SK-N-SH treated with all-trans-retinoic acid at 6 μM for 48 hours (cell line): ENCODE measurements at regions not wholly inside any gene's neighbourhood (a gene's known extent, or its start where the extent isn't known, plus 50 kb on each side); places are given as distances from the start of the nearest gene placed in this dataset.

Experiments used
- ATAC-seq: fragments of 200-7000 bp; cut with Tn5 transposase; 3 replicates; pipeline ENCODE4 v1.9.1; 2020; ENCODE audit warnings: mild to moderate bottlenecking, moderate library complexity
- ARNTL ChIP-seq: fragments of 450-650 bp; formaldehyde crosslinking; IDR thresholded peaks from 2 replicates; pipeline ENCODE4 v1.5.0; 2020; ENCODE audit warnings: low read depth, mild to moderate bottlenecking, moderate library complexity, borderline replicate concordance
- CSDC2 ChIP-seq: fragments of 250-450 bp; sonication (Bioruptor Pico); IDR thresholded peaks from 2 replicates; pipeline ENCODE4 v1.5.0; 2020; ENCODE audit warnings: mild to moderate bottlenecking, moderate library complexity
- GLIS3 ChIP-seq: fragments of 250-450 bp; sonication (Bioruptor Pico); IDR thresholded peaks from 2 replicates; pipeline ENCODE4 v1.5.0; 2020; ENCODE audit warnings: mild to moderate bottlenecking, moderate library complexity
- ISL1 ChIP-seq: fragments of 250-450 bp; sonication (Bioruptor Pico); IDR thresholded peaks from 2 replicates; pipeline ENCODE4 v2.1.2; 2022; ENCODE audit warnings: mild to moderate bottlenecking, moderate library complexity
- OSR1 ChIP-seq: fragments of 250-450 bp; sonication (Bioruptor Pico); IDR thresholded peaks from 2 replicates; pipeline ENCODE4 v1.8.0; 2022; ENCODE audit warnings: moderate library complexity, mild to moderate bottlenecking, inconsistent platforms
- PPARA ChIP-seq: fragments of 250-450 bp; sonication (Bioruptor Pico); IDR thresholded peaks from 2 replicates; pipeline ENCODE4 v1.5.0; 2020; ENCODE audit warnings: mild to moderate bottlenecking, borderline replicate concordance
- RARB ChIP-seq: fragments of 250-450 bp; sonication (Bioruptor Pico); IDR thresholded peaks from 2 replicates; pipeline ENCODE4 v1.8.0; 2021; ENCODE audit warnings: mild to moderate bottlenecking, moderate library complexity
- SNAI2 ChIP-seq: fragments of 250-450 bp; sonication (Bioruptor Pico); IDR thresholded peaks from 2 replicates; pipeline ENCODE4 v1.5.0; 2020; ENCODE audit warnings: mild to moderate bottlenecking, moderate library complexity
- TCF4 ChIP-seq: fragments of 250-450 bp; sonication (Bioruptor Pico); IDR thresholded peaks from 2 replicates; pipeline ENCODE4 v1.8.0; 2021; ENCODE audit warnings: mild to moderate bottlenecking, moderate library complexity, borderline replicate concordance
- TOX ChIP-seq: fragments of 250-450 bp; sonication (Bioruptor Pico); IDR thresholded peaks from 2 replicates; pipeline ENCODE4 v1.8.0; 2021; ENCODE audit warnings: mild to moderate bottlenecking, moderate library complexity, borderline replicate concordance
- ZC3H10 ChIP-seq: fragments of 250-450 bp; sonication (Bioruptor Pico); IDR thresholded peaks from 2 replicates; pipeline ENCODE4 v1.5.1; 2021; ENCODE audit warnings: mild to moderate bottlenecking, moderate library complexity
- ZFP3 ChIP-seq: fragments of 250-450 bp; sonication (Bioruptor Pico); IDR thresholded peaks from 2 replicates; pipeline ENCODE4 v1.5.0; 2020; ENCODE audit warnings: mild to moderate bottlenecking, moderate library complexity
- ZFP30 ChIP-seq: fragments of 450-650 bp; formaldehyde crosslinking; IDR thresholded peaks from 2 replicates; pipeline ENCODE4 v1.5.0; 2022; ENCODE audit warnings: mild to moderate bottlenecking, moderate library complexity
- ZNF565 ChIP-seq: fragments of 450-650 bp; formaldehyde crosslinking; conservative IDR thresholded peaks from 2 replicates; pipeline ENCODE4 v1.5.0; 2020; ENCODE audit warnings: low read depth, mild to moderate bottlenecking, moderate library complexity
- ZNF70 ChIP-seq: fragments of 450-650 bp; formaldehyde crosslinking; IDR thresholded peaks from 2 replicates; pipeline ENCODE4 v1.5.0; 2020; ENCODE audit warnings: mild to moderate bottlenecking, moderate library complexity
- ZNF8 ChIP-seq: fragments of 450-650 bp; formaldehyde crosslinking; IDR thresholded peaks from 2 replicates; pipeline ENCODE4 v1.5.0; 2020; ENCODE audit warnings: mild to moderate bottlenecking, moderate library complexity
- TF ChIP-seq, protein P1 (sequence below): fragments of 250-450 bp; sonication (Bioruptor Pico); IDR thresholded peaks from 2 replicates; pipeline ENCODE4 v1.8.0; 2021; ENCODE audit warnings: low read depth, mild to moderate bottlenecking, moderate library complexity, borderline replicate concordance
- TF ChIP-seq, protein P2 (sequence below): fragments of 250-450 bp; sonication (Bioruptor Pico); IDR thresholded peaks from 2 replicates; pipeline ENCODE4 v1.8.0; 2020; ENCODE audit warnings: mild to moderate bottlenecking, moderate library complexity, borderline replicate concordance
- TF ChIP-seq, protein P3 (sequence below): fragments of 250-450 bp; sonication (Bioruptor Pico); IDR thresholded peaks from 2 replicates; pipeline ENCODE4 v1.5.1; 2020; ENCODE audit warnings: low read depth, mild to moderate bottlenecking, moderate library complexity
- TF ChIP-seq, protein P4 (sequence below): fragments of 250-450 bp; sonication (Bioruptor Pico); IDR thresholded peaks from 2 replicates; pipeline ENCODE4 v1.5.0; 2020; ENCODE audit warnings: mild to moderate bottlenecking, moderate library complexity

DNA sequence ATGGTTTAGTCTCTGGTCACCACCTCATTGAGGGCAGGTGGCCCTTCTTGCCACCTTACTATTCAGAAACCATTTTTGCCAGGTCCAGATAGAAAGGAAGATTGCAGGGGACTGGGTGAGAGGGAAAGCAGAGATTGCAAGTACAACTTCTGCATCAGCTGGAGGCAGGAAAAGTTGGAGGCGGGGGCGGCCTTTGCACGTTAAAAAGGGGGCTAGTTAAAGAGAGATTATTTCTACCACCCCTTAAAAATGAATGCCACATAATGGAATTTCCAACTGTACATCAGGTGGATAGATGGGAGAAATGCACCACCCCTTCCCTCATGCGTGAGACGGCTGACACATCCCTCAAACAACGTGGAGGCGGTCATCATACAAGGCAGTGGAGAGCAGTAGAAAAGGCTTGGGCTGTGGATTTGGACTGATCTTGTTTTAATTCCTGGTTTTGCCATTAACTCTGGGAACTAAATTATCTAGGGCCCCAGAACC is 95.4 kb upstream of the CNKSR3 start (continued):
- TF ChIP-seq, protein P1, sequence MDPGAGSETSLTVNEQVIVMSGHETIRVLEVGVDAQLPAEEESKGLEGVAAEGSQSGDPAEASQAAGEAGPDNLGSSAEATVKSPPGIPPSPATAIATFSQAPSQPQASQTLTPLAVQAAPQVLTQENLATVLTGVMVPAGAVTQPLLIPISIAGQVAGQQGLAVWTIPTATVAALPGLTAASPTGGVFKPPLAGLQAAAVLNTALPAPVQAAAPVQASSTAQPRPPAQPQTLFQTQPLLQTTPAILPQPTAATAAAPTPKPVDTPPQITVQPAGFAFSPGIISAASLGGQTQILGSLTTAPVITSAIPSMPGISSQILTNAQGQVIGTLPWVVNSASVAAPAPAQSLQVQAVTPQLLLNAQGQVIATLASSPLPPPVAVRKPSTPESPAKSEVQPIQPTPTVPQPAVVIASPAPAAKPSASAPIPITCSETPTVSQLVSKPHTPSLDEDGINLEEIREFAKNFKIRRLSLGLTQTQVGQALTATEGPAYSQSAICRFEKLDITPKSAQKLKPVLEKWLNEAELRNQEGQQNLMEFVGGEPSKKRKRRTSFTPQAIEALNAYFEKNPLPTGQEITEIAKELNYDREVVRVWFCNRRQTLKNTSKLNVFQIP (CRISPR knock-in tag) = no peak
- no peak for TF ChIP-seq PPARA
- TF ChIP-seq ZNF8 (CRISPR knock-in tag) = no peak
- no peak for TF ChIP-seq ZNF70 (CRISPR knock-in tag)
- TF ChIP-seq TCF4 (CRISPR knock-in tag) = no peak
- no peak for TF ChIP-seq GLIS3 (CRISPR knock-in tag)

DNA sequence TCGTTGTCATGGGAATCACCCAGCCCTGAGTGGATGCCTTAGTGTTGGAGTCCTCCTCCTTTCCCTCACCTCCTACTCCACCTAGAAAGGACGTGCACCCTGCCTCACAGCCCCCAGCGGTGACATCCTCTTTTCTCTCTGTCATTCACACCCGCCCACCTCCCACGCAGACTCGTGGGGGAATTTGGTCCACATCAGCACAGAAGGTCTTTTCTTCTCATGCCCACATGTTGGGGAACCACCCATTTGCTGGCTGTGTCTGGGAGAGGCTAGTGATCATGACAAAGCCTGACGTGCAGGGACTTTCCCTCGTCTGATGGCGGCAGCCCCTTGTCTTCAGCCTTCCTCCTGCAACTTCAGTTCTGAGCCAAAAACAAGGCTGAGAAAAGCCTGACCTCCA is 96.0 kb upstream of the CNKSR3 start:
- ATAC-seq = no peak

DNA sequence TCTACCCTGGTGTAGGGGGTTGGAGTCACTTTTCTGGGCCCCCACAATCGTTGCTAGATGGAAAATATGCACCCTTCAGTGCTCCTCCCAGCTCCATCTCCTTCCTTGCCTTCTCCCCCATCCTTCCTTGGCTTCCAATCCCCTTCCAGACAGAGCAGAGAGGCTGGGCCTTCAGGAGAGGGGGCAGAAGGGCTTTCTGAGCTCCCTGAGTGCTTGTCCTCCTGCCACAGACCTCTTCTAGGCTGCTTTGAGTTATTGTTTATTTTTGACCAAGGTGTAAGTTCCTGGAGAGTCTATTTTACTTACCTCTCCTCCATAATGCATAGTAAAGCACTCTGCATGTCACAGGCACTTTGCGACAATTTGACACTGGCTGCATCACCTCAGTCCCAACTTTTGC is 96.4 kb upstream of the CNKSR3 start:
- no peak for TF ChIP-seq RARB (CRISPR knock-in tag)
- no peak for TF ChIP-seq CSDC2 (CRISPR knock-in tag)
- TF ChIP-seq SNAI2 (CRISPR knock-in tag) = no peak
- TF ChIP-seq ZNF565 = no peak
- TF ChIP-seq, protein P2, sequence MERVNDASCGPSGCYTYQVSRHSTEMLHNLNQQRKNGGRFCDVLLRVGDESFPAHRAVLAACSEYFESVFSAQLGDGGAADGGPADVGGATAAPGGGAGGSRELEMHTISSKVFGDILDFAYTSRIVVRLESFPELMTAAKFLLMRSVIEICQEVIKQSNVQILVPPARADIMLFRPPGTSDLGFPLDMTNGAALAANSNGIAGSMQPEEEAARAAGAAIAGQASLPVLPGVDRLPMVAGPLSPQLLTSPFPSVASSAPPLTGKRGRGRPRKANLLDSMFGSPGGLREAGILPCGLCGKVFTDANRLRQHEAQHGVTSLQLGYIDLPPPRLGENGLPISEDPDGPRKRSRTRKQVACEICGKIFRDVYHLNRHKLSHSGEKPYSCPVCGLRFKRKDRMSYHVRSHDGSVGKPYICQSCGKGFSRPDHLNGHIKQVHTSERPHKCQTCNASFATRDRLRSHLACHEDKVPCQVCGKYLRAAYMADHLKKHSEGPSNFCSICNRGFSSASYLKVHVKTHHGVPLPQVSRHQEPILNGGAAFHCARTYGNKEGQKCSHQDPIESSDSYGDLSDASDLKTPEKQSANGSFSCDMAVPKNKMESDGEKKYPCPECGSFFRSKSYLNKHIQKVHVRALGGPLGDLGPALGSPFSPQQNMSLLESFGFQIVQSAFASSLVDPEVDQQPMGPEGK (CRISPR knock-in tag) = no peak
- TF ChIP-seq ZNF8 (CRISPR knock-in tag) = no peak
- no peak for TF ChIP-seq GLIS3 (CRISPR knock-in tag)
- no peak for TF ChIP-seq PPARA
- TF ChIP-seq, protein P3, sequence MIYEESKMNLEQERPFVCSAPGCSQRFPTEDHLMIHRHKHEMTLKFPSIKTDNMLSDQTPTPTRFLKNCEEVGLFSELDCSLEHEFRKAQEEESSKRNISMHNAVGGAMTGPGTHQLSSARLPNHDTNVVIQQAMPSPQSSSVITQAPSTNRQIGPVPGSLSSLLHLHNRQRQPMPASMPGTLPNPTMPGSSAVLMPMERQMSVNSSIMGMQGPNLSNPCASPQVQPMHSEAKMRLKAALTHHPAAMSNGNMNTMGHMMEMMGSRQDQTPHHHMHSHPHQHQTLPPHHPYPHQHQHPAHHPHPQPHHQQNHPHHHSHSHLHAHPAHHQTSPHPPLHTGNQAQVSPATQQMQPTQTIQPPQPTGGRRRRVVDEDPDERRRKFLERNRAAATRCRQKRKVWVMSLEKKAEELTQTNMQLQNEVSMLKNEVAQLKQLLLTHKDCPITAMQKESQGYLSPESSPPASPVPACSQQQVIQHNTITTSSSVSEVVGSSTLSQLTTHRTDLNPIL (CRISPR knock-in tag) = no peak
- no peak for TF ChIP-seq ZC3H10 (CRISPR knock-in tag)
- no peak for TF ChIP-seq OSR1
- no peak for TF ChIP-seq ZNF70 (CRISPR knock-in tag)
- TF ChIP-seq TCF4 (CRISPR knock-in tag) = no peak
- TF ChIP-seq, protein P4, sequence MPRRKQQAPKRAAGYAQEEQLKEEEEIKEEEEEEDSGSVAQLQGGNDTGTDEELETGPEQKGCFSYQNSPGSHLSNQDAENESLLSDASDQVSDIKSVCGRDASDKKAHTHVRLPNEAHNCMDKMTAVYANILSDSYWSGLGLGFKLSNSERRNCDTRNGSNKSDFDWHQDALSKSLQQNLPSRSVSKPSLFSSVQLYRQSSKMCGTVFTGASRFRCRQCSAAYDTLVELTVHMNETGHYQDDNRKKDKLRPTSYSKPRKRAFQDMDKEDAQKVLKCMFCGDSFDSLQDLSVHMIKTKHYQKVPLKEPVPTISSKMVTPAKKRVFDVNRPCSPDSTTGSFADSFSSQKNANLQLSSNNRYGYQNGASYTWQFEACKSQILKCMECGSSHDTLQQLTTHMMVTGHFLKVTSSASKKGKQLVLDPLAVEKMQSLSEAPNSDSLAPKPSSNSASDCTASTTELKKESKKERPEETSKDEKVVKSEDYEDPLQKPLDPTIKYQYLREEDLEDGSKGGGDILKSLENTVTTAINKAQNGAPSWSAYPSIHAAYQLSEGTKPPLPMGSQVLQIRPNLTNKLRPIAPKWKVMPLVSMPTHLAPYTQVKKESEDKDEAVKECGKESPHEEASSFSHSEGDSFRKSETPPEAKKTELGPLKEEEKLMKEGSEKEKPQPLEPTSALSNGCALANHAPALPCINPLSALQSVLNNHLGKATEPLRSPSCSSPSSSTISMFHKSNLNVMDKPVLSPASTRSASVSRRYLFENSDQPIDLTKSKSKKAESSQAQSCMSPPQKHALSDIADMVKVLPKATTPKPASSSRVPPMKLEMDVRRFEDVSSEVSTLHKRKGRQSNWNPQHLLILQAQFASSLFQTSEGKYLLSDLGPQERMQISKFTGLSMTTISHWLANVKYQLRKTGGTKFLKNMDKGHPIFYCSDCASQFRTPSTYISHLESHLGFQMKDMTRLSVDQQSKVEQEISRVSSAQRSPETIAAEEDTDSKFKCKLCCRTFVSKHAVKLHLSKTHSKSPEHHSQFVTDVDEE (CRISPR knock-in tag) = no peak
- TF ChIP-seq, protein P1 (CRISPR knock-in tag) = no peak
- no peak for TF ChIP-seq ZFP3
- TF ChIP-seq ISL1 (CRISPR knock-in tag) = no peak
- no peak for ATAC-seq

More for the DNA sequence above, 96.0 kb upstream of the CNKSR3 start:
- TF ChIP-seq RARB (CRISPR knock-in tag) = no peak

DNA sequence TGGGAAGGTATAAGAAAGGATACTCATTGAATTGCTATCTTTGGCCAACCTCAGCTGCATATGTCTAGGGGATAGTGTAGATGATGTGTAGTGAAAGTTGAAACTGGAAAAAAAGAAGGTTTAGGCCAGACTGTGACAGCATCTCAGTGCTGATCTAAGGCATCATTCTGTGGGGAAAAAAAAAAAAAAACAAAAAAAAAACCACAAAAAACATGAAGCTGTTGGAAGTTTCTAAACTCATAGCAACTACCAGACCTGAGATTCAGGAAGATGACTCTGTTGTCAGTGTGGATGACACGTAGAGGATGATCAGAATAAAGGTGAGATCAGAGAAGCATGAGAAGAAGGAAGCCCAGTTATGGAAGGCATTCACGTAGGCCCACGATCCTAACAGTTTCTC is 100.8 kb upstream of the CNKSR3 start:
- no peak for ATAC-seq
- TF ChIP-seq, protein P1 (CRISPR knock-in tag) = no peak
- TF ChIP-seq ZNF565 (no peak), OSR1 (no peak), ZFP30 (CRISPR knock-in tag) (no peak), ZFP3 (no peak), GLIS3 (CRISPR knock-in tag) (no peak), ARNTL (no peak), TOX (CRISPR knock-in tag) (no peak), ZNF8 (CRISPR knock-in tag) (no peak), TCF4 (CRISPR knock-in tag) (no peak), SNAI2 (CRISPR knock-in tag) (no peak), ISL1 (CRISPR knock-in tag) (no peak), PPARA (no peak), ZC3H10 (CRISPR knock-in tag) (no peak)
- TF ChIP-seq, protein P2 (CRISPR knock-in tag) = no peak
- TF ChIP-seq, protein P3 (CRISPR knock-in tag) = no peak
